ENCODE measurements at regions not wholly inside any gene's neighbourhood (a gene's known extent, or its start where the extent isn't known, plus 50 kb on each side); places are given as distances from the start of the nearest gene placed in this dataset.
A peak's percentile ranks its signal among the peaks of the same experiment; 100 is the strongest.
"Not testable (repeated sequence)": the region's sequence is repeated elsewhere in the genome, so short reads cannot be mapped to it uniquely, and the experiment has no call there.

- TF ChIP-seq CTCF (IDR thresholded peaks at IDR 0.05), result no peak
- peaks cover 0 to 16% (median 5%) of the 10 kb centered on the region in 4 donors for H3K27me3 ChIP-seq
- no peaks in the 10 kb centered on the region for H3K36me3 ChIP-seq
- H3K27ac ChIP-seq, result no peak overlapping the region
- ATAC-seq, result no peak
- H3K4me1 ChIP-seq, result no peaks in the 10 kb centered on the region
- intact Hi-C loops (cut with DNase I), result no loop called here
- DNase-seq, result peak in 1 of 6 donors; percentile 9
- no peak overlapping the region for H3K4me3 ChIP-seq
- 34 to 43% methylated on average over 5 of the region's 5 CpGs for WGBS, 2 donors
- H3K9me3 ChIP-seq, result no peaks in the 10 kb centered on the region
- FAIRE-seq, result no peak
These were observed 116.4 kb upstream of the GOLGA6L6 start for GRCh38 chr15:20658024-20658423.

GRCh38 chr15:20657084-20657483 is 115.5 kb upstream of the GOLGA6L6 start:
- 72 to 83% methylated on average over 1 of the region's 1 CpG for whole genome bisulfite sequencing, 2 donors
- no peak for TF ChIP-seq CTCF (IDR thresholded peaks at IDR 0.05)
- no peak overlapping the region for H3K27ac ChIP-seq
- no peaks in the 10 kb centered on the region for H3K4me1 ChIP-seq
- DNase-seq (no peak), ATAC-seq (no peak), FAIRE-seq (no peak)
- no peak overlapping the region for H3K4me3 ChIP-seq
- H3K27me3 ChIP-seq, result peaks cover 0 to 6% (median 0%) of the 10 kb centered on the region in 4 donors
- intact Hi-C loops (cut with DNase I), result no loop called here
- no peaks in the 10 kb centered on the region for H3K9me3 ChIP-seq
- H3K36me3 ChIP-seq, result no peaks in the 10 kb centered on the region

DNA sequence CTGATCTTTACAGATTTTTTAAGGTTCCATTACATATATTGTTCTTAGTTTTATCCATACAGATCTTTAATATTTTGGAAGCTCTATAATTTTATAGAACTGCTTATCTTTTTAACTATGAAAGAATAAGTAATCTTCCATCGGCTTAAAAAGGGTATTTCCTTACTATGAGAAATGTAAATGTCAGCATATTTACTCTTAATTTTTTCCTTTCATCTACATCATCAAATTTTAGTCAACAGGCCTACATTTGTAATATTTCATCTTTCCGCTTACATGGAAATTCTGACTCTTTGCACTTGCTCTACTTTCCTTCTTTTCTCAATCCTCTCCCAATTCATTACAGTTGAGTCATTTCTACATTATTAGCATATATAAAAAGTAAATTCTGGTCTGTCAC is 111.3 kb upstream of the GOLGA6L6 start:
- no peak overlapping the region for H3K4me3 ChIP-seq
- no peak for ATAC-seq
- H3K27ac ChIP-seq, result no peak overlapping the region
- TF ChIP-seq CTCF (IDR thresholded peaks at IDR 0.05), result no peak
- no peak for FAIRE-seq
- no peaks in the 10 kb centered on the region for H3K4me1 ChIP-seq
- intact Hi-C loops (cut with DNase I), result no loop called here
- WGBS, 2 donors, result 74% methylated on average over 2 of the region's 2 CpGs
- peaks cover 0 to 11% (median 0%) of the 10 kb centered on the region in 4 donors for H3K27me3 ChIP-seq
- DNase-seq, result no peak
- H3K36me3 ChIP-seq, result no peaks in the 10 kb centered on the region
- no peaks in the 10 kb centered on the region for H3K9me3 ChIP-seq

DNA sequence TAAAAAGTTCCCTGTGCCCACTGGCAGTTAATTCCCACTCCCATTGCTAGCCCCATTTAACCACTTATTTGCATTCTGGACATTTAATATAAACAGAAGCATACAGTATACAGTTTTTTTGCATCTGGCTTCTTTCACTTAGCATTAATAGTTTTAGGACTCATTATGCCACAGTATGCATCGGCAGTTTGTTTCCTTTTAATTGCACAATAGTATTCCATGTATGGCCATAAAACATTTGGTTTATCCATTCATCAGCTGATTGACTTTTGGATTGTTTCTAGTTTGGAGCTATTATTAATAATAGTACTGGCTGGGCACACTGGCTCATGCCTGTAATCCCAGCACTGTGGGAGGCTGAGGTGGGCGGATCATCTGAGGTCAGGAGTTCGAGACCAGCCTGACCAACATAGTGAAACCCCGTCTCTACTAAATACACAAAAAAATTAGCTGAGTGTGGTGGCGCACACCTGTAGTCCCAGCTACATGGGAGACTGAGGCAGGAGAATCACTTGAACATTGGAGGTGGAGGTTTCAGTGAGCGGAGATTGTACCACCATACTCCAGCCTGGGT is 106.9 kb upstream of the GOLGA6L6 start:
- H3K27ac ChIP-seq; FAIRE-seq; ATAC-seq; intact Hi-C loops (cut with DNase I); DNase-seq; H3K4me1 ChIP-seq; H3K9me3 ChIP-seq; H3K36me3 ChIP-seq; H3K4me3 ChIP-seq: not testable (repeated sequence)
- peaks cover 0 to 26% (median 6%) of the 10 kb centered on the region in 4 donors for H3K27me3 ChIP-seq
- 57 to 67% methylated on average over 6 of the region's 6 CpGs for WGBS, 2 donors

- peaks cover 0 to 35% (median 6%) of the 10 kb centered on the region in 4 donors for H3K27me3 ChIP-seq
- intact Hi-C loops (cut with DNase I), result no loop called here
- ATAC-seq (peak in 2 of 4 donors; percentile 17 to 29), FAIRE-seq (no peak), DNase-seq (no peak)
- H3K4me1 ChIP-seq, result no peaks in the 10 kb centered on the region
- TF ChIP-seq CTCF (IDR thresholded peaks at IDR 0.05), result no peak
- WGBS, 2 donors, result 48 to 65% methylated on average over 7 of the region's 7 CpGs
- H3K9me3 ChIP-seq, result no peaks in the 10 kb centered on the region
- H3K36me3 ChIP-seq, result no peaks in the 10 kb centered on the region
- no peak overlapping the region for H3K27ac ChIP-seq
- H3K4me3 ChIP-seq, result no peak overlapping the region
These were observed 105.0 kb upstream of the GOLGA6L6 start for GRCh38 chr15:20646529-20647142.

Data from pancreas (tissue), 10 donors.